HFFc6 (cell line): ENCODE measurements at regions not wholly inside any gene's neighbourhood (a gene's known extent, or its start where the extent isn't known, plus 50 kb on each side); places are given as distances from the start of the nearest gene placed in this dataset.
"Not testable (repeated sequence)": the region's sequence is repeated elsewhere in the genome, so short reads cannot be mapped to it uniquely, and the experiment has no call there.

Source experiments
- DNase-seq: peaks from one replicate; pipeline ENCODE4 v3.0.0-alpha.2; 2018
- H3K27ac Mint-ChIP-seq: 2 replicates; pipeline ENCODE4 v1.8.0; 2020; ENCODE audit warnings: mild to moderate bottlenecking, mixed read lengths
- H3K27me3 Mint-ChIP-seq: 2 replicates; pipeline ENCODE4 v1.8.0; 2021; ENCODE audit warnings: mild to moderate bottlenecking, moderate library complexity, mixed read lengths; ENCODE audit not compliant: insufficient read depth
- H3K36me3 Mint-ChIP-seq: 2 replicates; pipeline ENCODE4 v1.8.0; 2021; ENCODE audit warnings: low read depth, mixed read lengths
- H3K4me1 Mint-ChIP-seq: 2 replicates; pipeline ENCODE4 v1.8.0; 2020; ENCODE audit warnings: low read depth, mixed read lengths
- H3K4me3 Mint-ChIP-seq: 2 replicates; pipeline ENCODE4 v1.8.0; 2020; ENCODE audit warnings: mild to moderate bottlenecking, moderate library complexity, mixed read lengths
- H3K9me3 Mint-ChIP-seq: 2 replicates; pipeline ENCODE4 v1.8.0; 2020; ENCODE audit warnings: mild to moderate bottlenecking, mixed read lengths
- TF ChIP-seq, protein P1 (sequence below): fragments of 200-600 bp; sonication (generic); IDR thresholded peaks from 2 replicates; pipeline ENCODE4 v1.5.0; 2021; ENCODE audit warnings: antibody characterized with exemption, mild to moderate bottlenecking

DNA sequence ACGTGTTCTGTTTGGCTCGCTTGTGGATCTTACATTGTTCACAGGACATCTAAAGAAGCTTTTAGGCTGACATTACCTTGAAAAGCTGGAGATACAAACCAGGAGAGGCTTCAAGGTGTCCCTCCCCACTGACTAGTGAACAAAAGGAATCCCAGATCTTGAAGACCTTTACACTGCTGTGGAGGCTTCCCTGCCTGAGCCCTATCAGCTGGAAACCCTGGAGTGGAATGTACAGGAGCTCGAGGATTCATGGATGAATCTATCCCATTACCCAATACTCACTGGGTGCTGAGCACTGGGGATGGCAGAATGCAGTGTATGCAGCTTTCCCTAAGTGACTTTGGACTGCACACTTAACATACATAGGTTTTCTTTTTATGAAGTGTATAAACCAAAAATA is 82.3 kb upstream of the MFGE8 start:
- Mint-ChIP-seq H3K36me3 (no peaks in the 10 kb centered on the region), H3K9me3 (no peaks in the 10 kb centered on the region), H3K4me3 (no peak overlapping the region), H3K27ac (no peak overlapping the region), H3K4me1 (peaks cover 30% of the 10 kb centered on the region), H3K27me3 (no peaks in the 10 kb centered on the region; the same call in 1 of the 2 replicates)
- DNase-seq, result no peak
- TF ChIP-seq, protein P1, sequence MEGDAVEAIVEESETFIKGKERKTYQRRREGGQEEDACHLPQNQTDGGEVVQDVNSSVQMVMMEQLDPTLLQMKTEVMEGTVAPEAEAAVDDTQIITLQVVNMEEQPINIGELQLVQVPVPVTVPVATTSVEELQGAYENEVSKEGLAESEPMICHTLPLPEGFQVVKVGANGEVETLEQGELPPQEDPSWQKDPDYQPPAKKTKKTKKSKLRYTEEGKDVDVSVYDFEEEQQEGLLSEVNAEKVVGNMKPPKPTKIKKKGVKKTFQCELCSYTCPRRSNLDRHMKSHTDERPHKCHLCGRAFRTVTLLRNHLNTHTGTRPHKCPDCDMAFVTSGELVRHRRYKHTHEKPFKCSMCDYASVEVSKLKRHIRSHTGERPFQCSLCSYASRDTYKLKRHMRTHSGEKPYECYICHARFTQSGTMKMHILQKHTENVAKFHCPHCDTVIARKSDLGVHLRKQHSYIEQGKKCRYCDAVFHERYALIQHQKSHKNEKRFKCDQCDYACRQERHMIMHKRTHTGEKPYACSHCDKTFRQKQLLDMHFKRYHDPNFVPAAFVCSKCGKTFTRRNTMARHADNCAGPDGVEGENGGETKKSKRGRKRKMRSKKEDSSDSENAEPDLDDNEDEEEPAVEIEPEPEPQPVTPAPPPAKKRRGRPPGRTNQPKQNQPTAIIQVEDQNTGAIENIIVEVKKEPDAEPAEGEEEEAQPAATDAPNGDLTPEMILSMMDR, result no peak

DNA sequence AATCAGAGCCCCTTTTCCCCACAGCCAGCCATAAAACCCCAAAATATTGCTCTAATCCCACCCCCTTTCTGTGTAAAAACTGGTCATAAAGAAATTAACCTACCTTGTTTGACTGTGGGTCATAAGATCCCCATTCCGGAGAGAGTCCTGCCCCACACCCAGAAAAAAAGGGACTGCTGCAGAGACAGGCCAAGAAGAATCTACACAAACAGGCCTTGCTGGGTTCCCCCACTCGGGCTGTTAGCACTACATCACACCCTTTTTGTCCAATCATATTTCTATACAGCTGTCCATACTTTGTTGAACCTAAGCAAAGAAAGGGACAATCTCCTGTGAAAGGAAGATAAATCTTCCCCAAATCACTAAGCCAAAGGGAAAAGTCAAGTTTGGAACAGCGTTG is 84.4 kb upstream of the MFGE8 start:
- Mint-ChIP-seq H3K36me3 (no peaks in the 10 kb centered on the region), H3K9me3 (no peaks in the 10 kb centered on the region), H3K27ac (no peak overlapping the region), H3K4me3 (no peak overlapping the region), H3K4me1 (peaks cover 26% of the 10 kb centered on the region), H3K27me3 (no peaks in the 10 kb centered on the region; the same call in 1 of the 2 replicates)
- no peak for DNase-seq
- TF ChIP-seq, protein P1, result no peak

DNA sequence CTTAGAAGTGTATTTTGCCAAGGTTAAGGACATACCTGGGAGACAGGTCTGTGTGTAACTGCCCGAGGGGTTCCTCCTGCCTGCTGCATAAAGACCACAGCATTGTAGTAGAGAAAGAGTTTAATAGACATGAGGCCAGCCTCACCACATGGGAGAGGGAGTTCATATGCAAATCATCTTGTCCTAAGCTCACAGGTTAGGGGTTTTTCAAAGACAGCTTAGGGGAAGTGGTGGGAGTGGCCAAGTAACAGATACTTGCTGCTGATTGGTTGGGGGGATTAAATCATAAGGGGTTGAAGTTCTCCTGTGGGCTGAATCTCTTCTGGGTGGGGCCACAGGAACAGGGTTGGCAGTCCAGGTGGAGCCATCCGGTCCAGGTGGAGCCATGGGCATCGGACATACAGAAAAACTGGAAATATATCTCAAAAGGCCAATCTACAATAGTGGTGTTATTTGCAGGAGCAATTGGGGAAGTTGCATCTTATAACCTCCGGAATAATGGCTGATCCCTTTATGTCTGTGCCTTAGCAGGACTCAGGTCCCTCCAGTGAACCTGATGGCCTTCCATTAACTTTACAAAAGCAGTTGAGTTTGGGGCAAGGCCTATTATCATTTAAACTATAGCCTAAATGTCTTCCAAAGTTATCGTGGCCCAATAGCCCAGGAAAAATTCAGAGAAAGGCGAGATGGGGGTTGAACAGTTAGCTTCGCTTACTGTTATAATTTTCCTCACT is 86.0 kb upstream of the MFGE8 start:
- no peaks in the 10 kb centered on the region; the same call in 1 of the 2 replicates for H3K27me3 Mint-ChIP-seq
- no peaks in the 10 kb centered on the region for H3K36me3 Mint-ChIP-seq
- peaks cover 33% of the 10 kb centered on the region for H3K4me1 Mint-ChIP-seq
- no peak overlapping the region for H3K4me3 Mint-ChIP-seq
- H3K27ac Mint-ChIP-seq, result no peak overlapping the region
- H3K9me3 Mint-ChIP-seq, result no peaks in the 10 kb centered on the region
- no peak for DNase-seq
- TF ChIP-seq, protein P1, result no peak

DNA sequence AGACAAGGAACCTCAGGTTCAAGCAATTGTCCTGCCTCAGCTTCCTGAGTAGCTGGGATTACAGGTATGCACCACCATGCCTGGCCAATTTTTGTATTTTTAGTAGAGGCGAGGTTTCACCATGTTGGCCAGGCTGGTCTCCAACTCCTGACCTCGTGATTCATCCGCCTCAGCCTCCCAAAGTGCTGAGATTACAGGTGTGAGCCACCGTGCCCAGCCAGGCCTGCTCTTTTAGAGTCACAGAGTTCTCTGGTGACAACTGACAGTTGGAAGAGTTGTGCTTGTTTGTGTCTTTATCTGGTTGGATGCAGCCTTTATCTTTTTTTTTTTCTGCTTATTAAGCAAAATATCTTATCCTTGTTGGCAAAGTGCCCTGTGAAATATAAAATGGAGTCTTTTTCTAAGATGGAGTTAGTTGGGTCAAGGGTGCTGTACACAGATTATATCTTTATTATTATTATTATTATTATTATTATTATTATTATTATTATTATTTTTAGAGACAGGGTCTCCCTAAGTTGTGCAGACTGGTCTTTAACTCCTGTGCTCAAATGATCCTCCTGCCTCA is 86.5 kb upstream of the ABHD2 start:
- Mint-ChIP-seq H3K4me1 (peaks cover 29% of the 10 kb centered on the region), H3K4me3 (peak overlapping the region; percentile 12; the same call in 1 of the 2 replicates), H3K27ac (peak overlapping the region; percentile 36)
- not testable (repeated sequence) for H3K27me3 Mint-ChIP-seq, H3K36me3 Mint-ChIP-seq, DNase-seq, H3K9me3 Mint-ChIP-seq

DNA sequence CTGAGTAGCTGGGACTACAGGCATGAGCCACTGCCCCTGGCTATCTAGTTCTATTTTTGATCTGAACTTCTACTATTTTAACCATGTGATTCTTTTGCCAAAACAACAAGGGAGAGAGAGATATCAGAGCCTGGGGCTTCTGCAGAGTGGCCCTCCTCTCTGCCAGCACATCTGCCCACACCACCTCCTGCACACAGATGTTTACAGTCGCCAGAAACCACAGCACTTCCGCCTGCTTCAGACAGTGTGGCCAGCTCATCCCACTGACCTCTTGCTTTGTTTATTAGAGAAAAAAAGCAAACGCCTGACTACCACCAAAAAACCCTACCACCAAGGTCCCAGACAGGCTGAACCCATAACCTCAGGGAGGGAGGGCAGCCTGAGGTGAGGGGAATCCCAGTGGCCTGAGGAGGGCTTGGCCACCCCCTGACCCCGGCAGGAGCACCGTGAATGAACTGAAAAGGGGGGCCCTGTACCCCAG is 85.9 kb upstream of the ABHD2 start:
- no peaks in the 10 kb centered on the region for H3K36me3 Mint-ChIP-seq
- TF ChIP-seq, protein P1, result no peak
- H3K4me1 Mint-ChIP-seq, result peaks cover 29% of the 10 kb centered on the region
- DNase-seq, result peak; percentile 88
- peak overlapping the region; percentile 12; the same call in 1 of the 2 replicates for H3K4me3 Mint-ChIP-seq
- H3K27me3 Mint-ChIP-seq, result peaks cover 8% of the 10 kb centered on the region
- peak overlapping the region; percentile 34 for H3K27ac Mint-ChIP-seq
- H3K9me3 Mint-ChIP-seq, result no peaks in the 10 kb centered on the region

DNA sequence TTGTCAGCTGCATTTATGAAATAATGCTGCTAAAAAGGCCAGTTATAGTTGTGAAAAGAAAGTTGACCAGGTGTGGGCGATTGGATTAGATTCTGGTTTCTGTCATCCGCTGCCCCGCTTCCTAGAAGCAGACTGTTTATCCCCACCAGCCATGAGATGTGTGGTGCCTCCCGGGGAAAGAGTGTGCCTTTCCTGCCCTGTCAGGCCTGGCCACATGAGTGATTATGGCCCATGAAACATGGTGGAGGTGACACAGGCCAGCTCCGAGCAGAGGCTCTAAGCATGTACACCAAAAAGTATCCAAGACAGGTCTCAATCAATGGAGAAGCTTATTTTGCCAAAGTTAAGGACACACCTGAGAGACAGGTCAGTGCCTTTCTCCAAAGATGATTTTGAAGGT is 85.4 kb upstream of the ABHD2 start:
- Mint-ChIP-seq H3K4me3 (no peak overlapping the region), H3K9me3 (no peaks in the 10 kb centered on the region), H3K27ac (peak overlapping the region; percentile 44), H3K27me3 (peaks cover 8% of the 10 kb centered on the region), H3K4me1 (peaks cover 30% of the 10 kb centered on the region), H3K36me3 (no peaks in the 10 kb centered on the region)
- no peak for DNase-seq
- TF ChIP-seq, protein P1, result no peak
